PC-9 (cell line): ENCODE measurements at regions not wholly inside any gene's neighbourhood (a gene's known extent, or its start where the extent isn't known, plus 50 kb on each side); places are given as distances from the start of the nearest gene placed in this dataset.

Experiments
- EZH2 ChIP-seq: fragments of 200-600 bp; sonication (generic); IDR thresholded peaks from 2 replicates; pipeline ENCODE4 v1.8.0; 2017; ENCODE audit warnings: antibody characterized with exemption, low read depth
- TF ChIP-seq, protein P1 (sequence below): fragments of 200-600 bp; sonication (generic); conservative IDR thresholded peaks from 2 replicates; pipeline ENCODE4 v1.6.1; 2017; ENCODE audit warnings: mixed run types, antibody characterized with exemption, mild to moderate bottlenecking, moderate library complexity

DNA sequence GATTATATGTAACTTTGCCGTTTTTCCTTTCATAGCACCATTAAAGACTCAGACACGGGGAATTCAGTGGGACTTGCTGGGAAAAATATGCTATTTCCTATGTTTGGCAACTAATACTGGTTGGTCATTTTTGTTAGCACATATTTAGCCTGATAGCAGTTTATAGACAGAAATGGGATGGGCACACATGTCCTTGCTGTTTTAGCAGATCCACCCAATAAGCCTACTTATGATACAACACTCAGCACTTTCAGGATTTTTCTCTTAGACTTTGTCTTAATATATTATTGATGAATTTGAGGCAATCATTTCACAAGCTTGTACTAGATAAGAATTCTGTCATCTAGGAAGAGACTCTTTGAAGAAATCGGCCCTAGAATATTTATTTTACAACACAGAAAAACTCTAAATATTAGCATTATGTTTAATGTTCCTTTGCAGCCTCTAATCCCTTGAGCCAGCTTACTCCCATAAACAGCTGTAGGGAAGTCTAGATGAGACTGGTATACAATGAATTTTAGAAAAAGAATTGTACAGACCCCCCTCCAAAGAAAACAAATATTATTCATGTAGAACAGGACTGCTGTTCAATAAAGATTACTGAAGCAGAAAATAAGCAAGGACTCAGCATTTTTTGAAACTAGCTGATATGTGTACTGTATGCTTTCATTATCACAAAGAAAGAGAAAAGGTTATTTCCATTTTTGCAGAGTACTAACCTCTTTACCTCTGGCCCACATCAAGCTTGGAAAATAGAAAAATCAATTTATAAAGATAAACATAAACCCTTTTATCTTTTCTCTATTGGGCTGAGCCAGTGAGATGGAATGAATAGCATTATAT, 656.8 kb upstream of the SGO1 start:
- TF ChIP-seq, protein P1, sequence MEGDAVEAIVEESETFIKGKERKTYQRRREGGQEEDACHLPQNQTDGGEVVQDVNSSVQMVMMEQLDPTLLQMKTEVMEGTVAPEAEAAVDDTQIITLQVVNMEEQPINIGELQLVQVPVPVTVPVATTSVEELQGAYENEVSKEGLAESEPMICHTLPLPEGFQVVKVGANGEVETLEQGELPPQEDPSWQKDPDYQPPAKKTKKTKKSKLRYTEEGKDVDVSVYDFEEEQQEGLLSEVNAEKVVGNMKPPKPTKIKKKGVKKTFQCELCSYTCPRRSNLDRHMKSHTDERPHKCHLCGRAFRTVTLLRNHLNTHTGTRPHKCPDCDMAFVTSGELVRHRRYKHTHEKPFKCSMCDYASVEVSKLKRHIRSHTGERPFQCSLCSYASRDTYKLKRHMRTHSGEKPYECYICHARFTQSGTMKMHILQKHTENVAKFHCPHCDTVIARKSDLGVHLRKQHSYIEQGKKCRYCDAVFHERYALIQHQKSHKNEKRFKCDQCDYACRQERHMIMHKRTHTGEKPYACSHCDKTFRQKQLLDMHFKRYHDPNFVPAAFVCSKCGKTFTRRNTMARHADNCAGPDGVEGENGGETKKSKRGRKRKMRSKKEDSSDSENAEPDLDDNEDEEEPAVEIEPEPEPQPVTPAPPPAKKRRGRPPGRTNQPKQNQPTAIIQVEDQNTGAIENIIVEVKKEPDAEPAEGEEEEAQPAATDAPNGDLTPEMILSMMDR: no peak
- TF ChIP-seq EZH2: no peak
